HL-60 (cell line): ENCODE measurements at regions not wholly inside any gene's neighbourhood (a gene's known extent, or its start where the extent isn't known, plus 50 kb on each side); places are given as distances from the start of the nearest gene placed in this dataset.

Experiments used
- CTCF ChIP-seq: IDR thresholded peaks from one replicate; pipeline ENCODE4 v1.5.1; 2011; ENCODE audit warnings: low read length, control low read depth, inconsistent platforms; ENCODE audit not compliant: insufficient read depth
- GABPA ChIP-seq: IDR thresholded peaks from 2 replicates; pipeline ENCODE4 v1.6.1; 2012; ENCODE audit warnings: low read depth
- REST ChIP-seq: IDR thresholded peaks from 2 replicates; pipeline ENCODE4 v1.6.1; 2012; ENCODE audit warnings: low read depth; ENCODE audit not compliant: insufficient replicate concordance
- SPI1 ChIP-seq: IDR thresholded peaks from 2 replicates; pipeline ENCODE4 v1.6.1; 2012; ENCODE audit warnings: low read depth, mild to moderate bottlenecking, borderline replicate concordance

- no peak for TF ChIP-seq CTCF
- TF ChIP-seq GABPA = no peak
- TF ChIP-seq REST = no peak
- no peak for TF ChIP-seq SPI1
Measured at GRCh38 chr4:123250843-123251242, 145.8 kb upstream of the SPRY1 start.
